Activated CD4-positive, alpha-beta T cell treated with anti-CD3 and anti-CD28 coated beads for 24 hours (primary cell): ENCODE measurements at regions not wholly inside any gene's neighbourhood (a gene's known extent, or its start where the extent isn't known, plus 50 kb on each side); places are given as distances from the start of the nearest gene placed in this dataset.

ENCODE experiments used
- DNase-seq, 2 donors: peaks; one replicate each; pipeline ENCODE4 v3.0.0-alpha.2; 2020; ENCODE audit warnings: low read depth in 2 of 2

DNA sequence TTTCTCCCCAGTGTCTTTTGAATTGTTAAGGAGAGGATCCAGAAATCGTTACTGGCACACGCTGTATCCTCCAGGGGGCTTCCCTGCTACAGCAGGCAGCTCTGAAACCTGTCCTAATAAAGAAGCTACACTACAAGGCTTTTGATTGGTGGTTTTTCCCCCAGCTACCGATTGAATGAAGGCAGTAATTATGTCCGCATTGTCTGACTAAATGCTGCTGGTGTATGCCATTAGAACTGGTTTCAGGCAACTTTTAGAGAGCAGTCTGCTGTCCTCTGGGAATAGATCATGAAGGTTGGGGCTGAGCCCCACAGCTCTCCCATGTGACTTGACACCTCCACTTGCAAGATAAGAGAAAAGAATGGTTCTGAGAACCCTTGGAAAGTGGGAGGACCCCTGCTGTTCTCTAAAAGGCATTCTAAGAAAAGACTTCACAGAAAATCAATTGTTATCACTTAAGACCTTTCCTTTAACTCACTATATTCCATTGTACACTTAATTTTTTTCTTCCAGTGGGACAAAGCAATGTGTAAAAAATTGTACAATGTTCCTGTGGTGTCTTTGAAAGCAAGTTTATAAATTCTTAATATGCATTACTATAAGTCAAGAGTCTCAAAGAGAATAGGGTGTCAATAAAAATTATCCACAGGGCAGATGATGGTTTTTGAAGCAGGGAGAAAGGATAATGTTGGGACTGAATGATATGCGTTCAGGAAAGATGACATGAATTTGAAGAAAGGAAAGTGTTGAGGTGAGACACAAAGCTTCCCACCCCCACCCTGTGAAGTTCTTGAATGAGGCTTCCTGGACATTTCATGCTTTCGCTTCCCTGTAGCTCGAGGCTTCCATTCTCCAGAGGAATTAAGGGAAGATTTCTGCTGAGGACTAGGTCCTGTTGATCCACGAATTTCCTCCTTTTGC lies 53.0 kb upstream of the DAZL start:
- DNase-seq: no peak

DNA sequence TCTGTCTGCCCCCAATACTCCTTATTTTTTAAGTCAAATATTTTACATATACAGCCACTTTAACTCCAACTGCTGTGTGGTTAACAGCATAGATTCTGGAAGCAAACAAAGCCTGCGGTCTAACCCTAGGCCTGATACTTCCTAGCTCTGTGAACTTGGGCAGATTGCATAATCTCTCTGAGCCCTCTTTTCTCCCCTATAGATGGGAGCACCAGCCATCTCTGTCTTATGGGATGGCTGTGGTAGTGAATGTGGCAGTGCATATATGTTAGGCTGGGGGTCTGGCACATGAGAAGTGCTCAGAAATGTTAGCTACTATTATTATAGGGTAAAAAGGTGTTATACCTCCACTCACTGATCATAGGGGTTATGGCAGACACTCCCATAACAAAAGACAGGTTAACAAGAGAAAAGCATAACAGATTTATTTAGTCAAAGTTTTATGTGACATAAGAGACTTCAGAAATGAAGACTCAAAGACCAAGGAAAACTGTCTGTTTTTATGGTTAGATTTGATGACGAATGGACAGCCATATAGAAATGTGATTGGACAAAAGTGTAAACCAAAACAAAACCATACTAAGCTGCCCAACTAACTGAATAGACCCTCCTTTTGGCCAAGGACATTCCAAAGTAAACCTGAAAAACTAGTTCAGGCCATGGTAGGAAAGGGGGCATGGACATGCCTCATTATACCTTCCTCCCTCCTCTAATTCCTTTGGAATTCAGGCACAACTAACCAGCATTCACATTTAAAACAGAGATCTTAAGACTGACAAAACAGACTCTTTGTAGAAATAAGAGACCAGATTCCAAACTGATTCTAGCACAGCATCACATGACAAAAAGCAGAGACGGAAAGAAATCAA lies 53.9 kb upstream of the DAZL start:
- DNase-seq: no peak

DNA sequence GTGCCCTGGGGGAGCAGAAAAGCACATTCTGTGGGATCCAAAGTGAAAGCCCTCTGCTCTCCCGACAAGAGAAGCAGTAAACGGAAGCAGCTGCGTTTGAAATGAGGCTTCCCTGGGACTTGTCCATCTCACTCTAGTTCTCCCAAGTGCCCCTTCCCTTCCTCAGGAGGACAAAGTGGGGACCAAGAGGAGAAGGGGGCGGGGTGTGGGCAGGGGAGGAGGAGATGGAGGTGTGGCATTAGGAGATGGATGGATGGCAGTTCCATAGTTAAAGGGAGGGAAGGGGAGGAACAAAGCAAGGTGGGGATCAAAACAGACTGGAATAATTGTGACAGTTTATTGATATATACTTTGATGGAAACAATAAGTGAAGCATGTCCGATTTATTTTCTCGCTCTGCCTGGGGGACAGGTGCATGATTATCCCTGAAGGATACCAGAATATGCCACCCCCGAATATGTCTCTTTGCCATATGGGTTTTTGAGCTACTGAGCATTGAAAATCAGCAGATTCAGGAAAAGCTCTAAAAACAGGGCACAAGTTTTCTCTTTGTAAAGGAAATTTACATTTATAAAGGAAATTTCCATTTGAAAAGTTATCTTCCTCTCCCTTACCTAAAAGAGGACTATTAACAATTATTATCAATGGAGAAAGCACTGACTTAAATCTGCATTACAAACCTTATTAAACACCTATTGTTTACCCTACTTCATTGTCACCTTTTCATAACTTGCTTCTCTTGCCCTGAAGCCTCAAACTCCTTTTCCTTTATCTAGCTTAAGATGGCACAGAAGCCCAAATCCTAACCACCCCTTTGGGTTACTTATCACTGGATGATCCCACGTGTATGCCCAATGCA lies 58.9 kb upstream of the DAZL start:
- no peak for DNase-seq

DNA sequence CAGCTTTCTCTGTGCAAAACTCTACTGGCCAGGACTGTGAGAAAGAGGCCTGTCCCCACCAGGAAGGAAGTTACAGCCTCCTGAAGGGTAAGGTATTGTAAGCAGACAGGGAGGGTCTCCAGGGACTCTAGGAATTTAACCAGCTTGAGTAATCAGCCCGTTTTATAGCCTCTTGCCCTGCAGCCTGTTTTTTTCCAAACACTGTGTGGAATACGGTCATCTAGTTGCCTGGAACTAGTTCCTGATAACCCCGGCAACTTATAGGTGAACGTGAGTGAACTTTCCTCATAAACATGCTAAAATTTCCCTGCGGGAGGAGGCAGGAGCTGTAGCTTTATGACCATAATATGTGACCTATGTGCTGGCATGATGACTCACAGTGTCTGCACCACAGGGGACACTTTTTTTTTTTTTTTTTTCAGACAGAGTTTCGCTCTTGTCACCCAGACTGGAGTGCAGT lies 60.1 kb upstream of the DAZL start:
- DNase-seq: no peak

DNA sequence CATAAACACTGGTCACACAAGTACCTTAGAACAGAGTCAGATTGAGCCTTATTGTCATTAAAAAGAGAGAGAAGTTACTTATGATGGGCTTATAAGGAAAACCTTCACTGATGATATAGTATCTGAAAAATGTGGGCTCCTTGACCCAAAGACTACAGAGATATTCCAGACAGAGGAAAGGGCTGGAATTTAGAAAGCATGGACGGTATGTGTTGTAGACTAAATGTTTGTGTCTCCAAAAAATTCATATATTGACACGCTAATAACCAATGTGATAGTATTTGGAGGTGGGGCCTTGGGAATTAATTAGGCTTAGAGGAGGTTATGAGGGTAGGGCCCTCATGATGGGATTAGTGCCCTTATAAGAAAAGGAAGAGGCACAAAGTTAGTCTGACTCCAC lies 61.0 kb upstream of the DAZL start:
- DNase-seq: no peak

DNA sequence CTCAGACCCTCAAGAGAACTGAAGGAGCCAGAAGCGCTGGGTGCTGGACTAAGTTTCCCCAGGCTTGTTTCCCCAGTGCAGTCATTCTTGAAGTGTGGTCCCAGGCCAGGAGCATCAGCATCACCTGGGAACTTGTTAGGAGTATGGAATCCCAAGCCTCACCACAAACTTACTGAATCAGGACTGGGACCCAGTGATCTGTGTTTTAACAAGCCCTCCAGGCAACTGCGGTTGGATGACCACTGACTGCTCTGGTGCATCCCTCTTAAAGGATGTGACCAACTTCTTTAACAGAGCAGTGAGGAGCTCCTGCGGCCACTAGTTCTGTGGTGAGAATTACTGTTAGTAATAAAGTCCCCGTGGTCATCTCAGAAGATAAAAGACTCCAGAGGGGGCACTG lies 62.4 kb upstream of the DAZL start:
- DNase-seq: no peak

DNA sequence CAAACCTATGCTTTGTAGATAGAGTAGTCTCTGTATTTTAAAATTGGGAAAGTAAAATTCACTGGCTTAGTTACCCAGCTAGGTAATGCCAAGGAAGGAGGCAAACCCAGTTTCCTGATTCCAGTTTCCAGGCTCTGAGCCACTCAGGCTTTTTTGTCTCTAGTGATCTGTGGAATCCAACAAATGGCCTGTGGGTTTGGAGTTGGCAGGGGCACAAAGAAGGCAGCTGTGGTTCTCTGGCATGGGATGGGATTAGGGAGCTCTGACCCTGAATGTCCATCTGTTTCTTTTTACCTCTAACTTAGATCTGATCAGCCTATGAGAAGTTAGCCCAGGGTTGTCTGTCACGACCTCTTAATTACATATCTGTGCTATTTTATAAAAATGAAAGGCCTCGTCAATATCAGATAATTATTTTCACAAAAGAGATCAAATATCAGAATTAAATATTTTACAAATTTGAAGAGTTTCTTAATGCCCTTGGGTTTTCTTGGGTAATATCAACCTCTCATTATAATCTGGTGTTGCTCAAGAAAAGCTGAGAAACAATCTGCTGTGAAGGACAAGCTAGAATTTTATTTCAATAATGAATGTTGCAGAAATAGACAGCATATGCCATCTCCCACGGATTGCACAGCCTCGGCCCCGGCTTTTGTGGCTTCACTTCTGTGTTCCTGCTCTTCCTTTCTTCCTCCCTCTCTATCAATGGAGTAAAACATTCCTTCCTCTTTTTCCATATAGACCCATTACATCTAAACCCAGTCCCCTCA lies 63.7 kb upstream of the DAZL start:
- DNase-seq: no peak

DNA sequence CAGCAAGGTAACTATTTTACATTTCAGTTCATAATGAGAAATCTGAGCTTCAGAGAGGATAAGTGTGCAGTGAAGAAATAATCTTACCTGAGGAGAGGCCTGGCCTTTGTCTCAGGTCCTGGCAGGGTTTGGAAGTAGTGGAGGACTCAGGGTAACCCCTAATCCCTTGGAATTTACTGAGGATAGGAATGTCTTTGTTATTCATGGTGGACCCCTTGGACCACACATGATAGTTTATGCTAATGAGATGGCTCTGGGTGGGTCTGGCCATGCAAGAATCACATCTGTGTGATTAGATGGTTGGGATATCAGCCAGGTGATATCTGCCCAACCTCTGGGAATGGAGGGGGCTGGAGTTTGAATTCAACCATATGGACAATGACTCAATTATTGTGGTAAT lies 65.0 kb upstream of the DAZL start:
- no peak for DNase-seq

DNA sequence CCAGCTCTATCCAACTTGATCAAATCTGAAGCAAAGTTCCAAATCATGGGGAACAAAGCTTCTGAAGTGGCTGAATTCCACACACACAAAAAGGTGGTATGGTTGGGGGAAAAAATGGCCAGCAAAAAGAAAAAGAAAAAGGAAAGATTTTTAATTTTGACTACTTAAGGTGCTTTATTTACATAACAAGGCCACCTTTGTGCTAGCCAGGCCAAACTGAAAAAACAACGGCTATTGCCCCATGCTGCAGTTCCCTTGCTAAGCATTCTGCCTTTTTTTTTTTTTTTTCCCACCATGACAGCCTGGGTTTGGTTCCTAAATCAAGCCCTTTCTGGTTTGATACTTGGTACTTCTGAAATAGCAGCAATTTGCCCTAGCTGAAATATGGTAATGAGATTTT lies 66.5 kb upstream of the DAZL start:
- no peak for DNase-seq

DNA sequence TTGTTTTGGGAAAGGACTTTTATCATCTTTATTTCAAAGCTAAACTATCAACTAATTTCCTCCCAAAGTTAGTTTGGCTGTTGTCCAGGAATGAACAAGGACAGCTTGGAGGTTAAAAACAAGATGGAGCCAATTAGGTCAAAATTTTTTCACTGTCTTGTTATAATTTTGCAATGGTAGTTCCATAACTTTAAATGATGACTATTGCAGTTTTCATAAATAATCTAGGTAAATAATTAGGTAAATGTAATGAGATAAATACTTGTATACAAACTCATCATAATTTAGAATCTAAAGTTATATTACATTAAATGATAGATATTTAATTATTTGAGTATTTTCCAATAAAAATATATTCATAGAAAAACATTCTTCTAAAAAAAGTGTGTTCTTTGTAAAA lies 68.3 kb upstream of the DAZL start:
- DNase-seq: no peak

DNA sequence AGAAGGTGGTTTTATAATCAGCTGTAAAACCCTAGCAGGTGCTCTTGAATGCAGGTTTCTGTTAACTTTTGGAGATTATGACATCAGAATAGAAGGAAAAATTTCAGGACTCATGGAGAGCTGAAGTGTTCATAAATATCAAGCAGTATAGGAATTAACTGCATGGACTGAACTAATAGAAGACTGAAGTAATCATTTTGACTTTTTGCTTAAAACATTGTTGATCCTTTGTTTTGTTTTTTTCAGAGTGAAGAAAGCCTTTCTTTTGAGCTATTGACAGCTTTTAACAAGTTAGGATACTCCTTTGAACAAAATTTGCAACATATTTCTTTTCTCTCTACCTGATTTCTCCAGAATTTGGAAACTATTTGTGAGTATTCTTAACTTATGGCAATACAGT lies 70.6 kb upstream of the DAZL start:
- no peak for DNase-seq

DNA sequence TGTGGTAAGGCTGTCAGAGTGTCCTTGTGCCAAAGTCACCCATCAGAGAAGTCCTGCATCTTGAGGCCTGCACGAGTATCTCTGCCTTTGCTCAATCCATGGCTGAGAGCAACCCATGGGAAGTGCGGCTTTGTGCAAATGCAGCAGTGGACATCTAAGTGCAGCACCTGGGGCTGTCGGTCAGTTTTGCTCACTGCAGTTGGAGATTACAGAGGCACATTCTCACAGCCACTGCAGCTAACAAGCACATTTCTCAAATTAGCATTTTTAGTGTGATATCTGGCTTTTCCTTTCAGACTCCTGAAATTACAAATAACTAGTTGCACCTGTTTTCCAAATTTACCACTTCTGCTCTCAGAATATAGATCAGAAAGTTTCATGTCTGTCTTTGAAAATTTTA lies 81.5 kb upstream of the DAZL start:
- DNase-seq: no peak

DNA sequence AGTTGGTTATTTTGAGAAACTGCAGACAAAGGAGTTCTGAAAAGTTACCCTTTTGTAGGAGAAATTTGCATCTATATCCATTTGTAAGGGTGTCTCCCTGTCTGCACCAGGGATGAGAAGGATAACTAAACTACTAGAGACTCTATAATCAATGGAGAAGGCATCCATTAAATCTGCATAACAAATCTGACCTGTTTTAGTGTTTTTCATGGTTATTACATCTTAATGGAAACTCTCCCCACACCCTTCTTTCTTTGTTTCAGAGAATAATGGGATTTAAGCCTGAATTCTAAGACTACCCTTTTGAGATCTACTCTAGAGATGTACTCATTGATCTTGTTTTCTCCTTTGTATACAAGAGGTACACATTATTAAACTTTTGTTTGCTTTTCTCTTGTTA lies 82.0 kb upstream of the DAZL start:
- no peak for DNase-seq

DNA sequence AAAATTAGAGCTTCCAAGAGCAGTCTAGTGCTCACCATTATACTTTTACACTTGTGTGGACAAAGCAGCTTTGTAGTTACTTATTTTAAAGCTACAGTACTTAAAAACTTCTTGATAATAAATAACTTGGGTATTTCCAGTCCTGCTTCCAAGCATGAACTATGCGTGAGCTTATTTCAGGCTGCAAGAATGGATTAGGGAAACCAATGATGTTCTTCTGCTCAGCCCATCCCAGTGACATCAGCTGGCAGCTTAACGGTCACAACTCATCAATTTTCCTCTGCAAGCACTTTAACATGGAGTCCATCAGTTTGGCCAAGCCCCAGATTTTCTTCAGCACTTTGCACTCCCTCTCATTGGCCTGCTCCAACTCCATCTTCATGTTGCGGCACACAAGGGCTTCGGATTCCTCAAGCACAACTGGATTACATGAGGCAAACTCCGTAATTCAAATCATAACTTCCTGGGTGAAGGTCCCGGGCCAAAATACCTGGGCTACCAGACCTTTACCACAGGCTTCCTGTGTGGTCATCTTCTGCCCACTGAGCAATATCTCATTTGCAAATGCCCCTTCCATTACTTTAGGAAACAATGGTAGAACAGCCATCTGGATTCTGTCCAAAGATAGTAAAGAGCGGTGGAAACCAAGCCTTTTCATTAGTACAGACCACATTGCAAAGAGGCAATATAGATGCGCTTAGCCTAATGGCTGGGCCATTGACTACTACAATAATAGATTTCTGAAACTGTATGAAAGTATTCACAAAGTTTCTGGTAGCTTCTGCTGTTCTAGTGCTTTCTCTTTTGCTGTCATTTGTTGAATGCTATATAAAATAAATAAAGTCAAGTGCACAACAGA lies 87.5 kb upstream of the DAZL start:
- DNase-seq: no peak

DNA sequence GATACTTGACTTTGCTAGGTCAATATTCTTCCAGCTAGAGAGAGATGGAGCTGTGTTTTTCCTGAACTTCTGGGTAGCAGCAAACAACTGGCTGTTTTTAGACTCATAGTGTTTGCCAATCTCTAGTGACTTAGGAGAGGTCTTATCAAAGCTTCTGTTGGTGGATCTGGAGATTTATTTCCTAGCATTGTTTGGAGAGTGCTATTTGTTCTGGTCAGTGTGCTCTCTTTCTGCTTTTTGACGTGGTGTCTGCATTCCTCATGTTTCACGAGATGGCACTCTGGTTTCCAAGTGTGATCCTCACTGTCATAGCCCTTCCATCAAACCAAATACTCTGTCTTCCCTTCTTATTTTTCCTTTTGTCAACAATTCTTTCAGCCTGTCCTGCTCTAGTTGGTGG lies 88.6 kb upstream of the DAZL start:
- no peak for DNase-seq

DNA sequence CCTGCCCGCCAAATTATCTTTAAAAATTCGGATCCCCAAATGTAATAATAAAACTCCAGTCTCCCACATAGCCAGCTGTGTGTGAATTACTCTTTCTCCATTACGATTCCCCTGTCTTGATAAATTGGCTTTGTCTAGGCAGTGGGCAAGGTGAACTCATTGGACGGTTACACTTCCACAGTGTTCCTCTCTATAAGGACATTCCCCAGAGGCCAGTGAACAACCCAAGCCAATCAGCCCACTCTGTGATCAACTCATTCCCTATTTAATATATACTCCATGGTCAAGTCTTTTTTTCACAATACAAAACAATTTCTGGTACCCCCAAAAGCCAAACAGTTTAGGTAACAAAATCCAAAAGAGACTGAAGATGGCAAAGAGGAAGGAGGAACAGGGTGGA lies 90.5 kb upstream of the DAZL start:
- no peak for DNase-seq

DNA sequence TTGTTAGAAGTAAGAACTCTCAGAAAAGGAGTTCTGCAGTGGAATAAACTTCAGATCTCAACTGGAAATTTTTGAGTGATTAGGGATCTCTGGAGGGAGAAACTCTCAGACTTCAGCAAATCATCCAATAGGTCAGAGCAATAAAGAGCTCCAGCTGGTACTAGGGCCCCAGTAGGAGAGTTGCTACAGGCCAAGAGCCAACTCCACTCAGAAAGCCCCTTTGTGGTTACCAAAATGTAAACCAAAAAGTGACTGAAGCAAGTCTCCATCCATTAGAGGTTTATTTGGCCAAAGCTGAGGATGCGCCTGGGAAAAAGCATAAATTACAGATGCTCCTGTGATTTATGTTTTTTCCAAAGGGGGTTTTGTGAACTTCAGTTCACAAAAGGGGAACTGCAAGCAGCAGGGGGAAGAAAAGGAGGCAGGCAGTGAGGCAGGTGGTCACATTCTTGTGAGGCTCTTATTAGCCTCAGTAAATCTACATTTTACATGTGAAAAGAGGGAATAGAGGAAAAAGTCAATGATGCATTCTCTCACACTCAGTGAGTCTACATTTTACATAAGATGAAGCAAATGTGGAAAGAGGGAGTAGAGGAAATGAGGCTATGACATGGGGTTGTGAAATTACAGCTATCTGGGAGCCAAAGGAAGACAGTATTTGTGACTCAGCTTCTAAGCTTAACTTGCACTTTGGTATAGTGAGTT lies 92.4 kb upstream of the DAZL start:
- no peak for DNase-seq

DNA sequence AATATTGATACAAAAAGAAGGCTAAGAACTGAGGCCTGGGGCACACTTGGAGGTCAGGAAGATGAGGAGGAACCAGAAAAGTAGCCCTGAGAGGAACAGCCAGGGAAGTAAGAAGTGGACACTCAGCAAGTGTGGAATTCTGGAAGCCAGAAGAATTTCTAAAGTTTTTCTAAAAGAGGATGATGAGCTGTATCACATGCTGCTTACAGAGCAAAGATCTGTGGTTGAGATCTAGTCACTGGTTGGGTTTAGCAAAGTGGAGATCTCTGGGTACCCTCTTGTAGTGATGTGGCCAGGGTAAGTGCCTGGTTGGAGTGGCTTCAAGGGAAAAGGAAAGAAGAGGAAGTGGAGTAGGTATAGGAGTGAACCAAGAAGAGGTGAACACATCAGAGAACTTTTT lies 95.4 kb upstream of the DAZL start:
- no peak for DNase-seq

DNA sequence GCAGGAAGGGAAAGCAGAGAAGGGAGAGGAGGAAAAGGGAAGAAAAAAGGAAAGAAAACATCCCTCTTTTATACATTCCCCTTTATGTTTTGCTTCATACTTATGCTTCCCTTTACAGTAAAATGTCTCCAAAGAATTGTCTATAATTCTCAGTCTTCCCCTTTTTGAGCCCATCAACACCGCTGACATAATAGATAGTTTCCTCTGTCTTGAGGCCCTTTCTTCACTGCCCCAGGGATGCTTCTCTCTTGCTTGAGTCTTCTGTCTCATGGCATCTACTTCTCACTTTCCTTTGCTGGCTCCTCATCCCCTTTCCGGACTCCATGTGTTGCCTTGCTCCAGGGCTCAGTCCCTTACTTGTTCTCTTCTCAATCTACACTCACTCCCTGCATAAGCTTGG lies 99.7 kb upstream of the DAZL start:
- DNase-seq: no peak

DNA sequence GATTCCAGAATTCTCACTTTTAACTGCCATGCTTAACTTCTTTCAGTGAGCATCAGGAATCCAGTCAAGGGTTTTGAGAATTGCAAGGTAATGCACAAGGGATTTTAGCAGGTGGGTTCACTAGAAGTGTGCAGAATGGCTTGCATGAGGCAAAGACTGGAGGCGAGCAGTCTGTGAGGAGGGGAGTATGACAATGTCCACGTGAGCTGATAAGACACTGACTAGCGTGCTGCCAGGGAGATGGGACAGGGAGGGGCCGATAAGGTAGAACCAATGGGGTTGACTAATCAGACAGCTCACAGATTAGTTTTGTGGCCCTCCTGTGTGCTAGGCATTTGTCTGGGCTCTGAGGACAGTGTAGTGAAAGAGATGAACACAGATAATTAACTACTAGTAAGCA lies 102.0 kb upstream of the DAZL start:
- DNase-seq: no peak
